Ovary (tissue), 3 donors: ENCODE measurements at regions not wholly inside any gene's neighbourhood (a gene's known extent, or its start where the extent isn't known, plus 50 kb on each side); places are given as distances from the start of the nearest gene placed in this dataset.

Experiments used
- EP300 ChIP-seq: sonication (generic); formaldehyde crosslinking; IDR thresholded peaks from one replicate; pipeline ENCODE4 v1.6.1; 2017; ENCODE audit warnings: antibody characterized with exemption
- TF ChIP-seq, protein P1 (sequence below), 3 donors: fragments of 450-650 bp in 2 of 3; fragments of 200-600 bp in 1 of 3; IDR thresholded peaks; one replicate each; pipeline versions ENCODE4 v1.5.1 to v1.8.0; 2016 to 2022; ENCODE audit warnings: antibody characterized with exemption in 3 of 3, mild to moderate bottlenecking in 1 of 3
- donor health status: DM: no; HTN: no; CAD: no.

- TF ChIP-seq, protein P1, sequence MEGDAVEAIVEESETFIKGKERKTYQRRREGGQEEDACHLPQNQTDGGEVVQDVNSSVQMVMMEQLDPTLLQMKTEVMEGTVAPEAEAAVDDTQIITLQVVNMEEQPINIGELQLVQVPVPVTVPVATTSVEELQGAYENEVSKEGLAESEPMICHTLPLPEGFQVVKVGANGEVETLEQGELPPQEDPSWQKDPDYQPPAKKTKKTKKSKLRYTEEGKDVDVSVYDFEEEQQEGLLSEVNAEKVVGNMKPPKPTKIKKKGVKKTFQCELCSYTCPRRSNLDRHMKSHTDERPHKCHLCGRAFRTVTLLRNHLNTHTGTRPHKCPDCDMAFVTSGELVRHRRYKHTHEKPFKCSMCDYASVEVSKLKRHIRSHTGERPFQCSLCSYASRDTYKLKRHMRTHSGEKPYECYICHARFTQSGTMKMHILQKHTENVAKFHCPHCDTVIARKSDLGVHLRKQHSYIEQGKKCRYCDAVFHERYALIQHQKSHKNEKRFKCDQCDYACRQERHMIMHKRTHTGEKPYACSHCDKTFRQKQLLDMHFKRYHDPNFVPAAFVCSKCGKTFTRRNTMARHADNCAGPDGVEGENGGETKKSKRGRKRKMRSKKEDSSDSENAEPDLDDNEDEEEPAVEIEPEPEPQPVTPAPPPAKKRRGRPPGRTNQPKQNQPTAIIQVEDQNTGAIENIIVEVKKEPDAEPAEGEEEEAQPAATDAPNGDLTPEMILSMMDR (IDR thresholded peaks at IDR 0.05), result no peak
- TF ChIP-seq EP300, result no peak
These were observed 665.7 kb upstream of the SLC35B3 start for GRCh38 chr6:9100869-9101580.
